ENCODE measurements at regions not wholly inside any gene's neighbourhood (a gene's known extent, or its start where the extent isn't known, plus 50 kb on each side); places are given as distances from the start of the nearest gene placed in this dataset.

DNA sequence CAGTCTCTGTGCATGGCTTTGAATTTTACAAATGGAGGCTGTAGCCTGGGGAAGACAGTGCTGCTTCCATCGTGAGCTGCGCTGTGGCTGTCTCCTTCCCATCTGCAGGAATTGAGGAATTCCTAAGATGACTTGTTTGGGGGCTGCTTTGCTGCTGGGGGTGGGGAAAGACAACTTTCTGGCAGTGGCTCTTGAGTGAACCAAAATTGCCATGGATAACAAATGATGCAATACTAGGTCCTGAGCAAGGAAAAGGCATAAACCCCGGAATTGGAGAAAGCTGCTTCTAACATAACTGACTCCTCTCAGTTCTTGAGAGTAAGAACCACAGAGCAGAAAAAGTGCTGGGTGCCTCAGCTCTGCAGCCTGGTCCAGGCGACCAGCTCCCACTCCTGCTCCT, 245.0 kb upstream of the RPL38 start:
- TF ChIP-seq, protein P1, sequence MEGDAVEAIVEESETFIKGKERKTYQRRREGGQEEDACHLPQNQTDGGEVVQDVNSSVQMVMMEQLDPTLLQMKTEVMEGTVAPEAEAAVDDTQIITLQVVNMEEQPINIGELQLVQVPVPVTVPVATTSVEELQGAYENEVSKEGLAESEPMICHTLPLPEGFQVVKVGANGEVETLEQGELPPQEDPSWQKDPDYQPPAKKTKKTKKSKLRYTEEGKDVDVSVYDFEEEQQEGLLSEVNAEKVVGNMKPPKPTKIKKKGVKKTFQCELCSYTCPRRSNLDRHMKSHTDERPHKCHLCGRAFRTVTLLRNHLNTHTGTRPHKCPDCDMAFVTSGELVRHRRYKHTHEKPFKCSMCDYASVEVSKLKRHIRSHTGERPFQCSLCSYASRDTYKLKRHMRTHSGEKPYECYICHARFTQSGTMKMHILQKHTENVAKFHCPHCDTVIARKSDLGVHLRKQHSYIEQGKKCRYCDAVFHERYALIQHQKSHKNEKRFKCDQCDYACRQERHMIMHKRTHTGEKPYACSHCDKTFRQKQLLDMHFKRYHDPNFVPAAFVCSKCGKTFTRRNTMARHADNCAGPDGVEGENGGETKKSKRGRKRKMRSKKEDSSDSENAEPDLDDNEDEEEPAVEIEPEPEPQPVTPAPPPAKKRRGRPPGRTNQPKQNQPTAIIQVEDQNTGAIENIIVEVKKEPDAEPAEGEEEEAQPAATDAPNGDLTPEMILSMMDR (IDR thresholded peaks at IDR 0.05; ENCODE audit: low read depth, low read length, missing control alignments) = no peak
- H3K4me3 ChIP-seq (replicated peaks; ENCODE audit: low read depth, low read length) = no peak overlapping the region
- DNase-seq (ENCODE audit: extremely low read depth, low read depth) = no peak

DNA sequence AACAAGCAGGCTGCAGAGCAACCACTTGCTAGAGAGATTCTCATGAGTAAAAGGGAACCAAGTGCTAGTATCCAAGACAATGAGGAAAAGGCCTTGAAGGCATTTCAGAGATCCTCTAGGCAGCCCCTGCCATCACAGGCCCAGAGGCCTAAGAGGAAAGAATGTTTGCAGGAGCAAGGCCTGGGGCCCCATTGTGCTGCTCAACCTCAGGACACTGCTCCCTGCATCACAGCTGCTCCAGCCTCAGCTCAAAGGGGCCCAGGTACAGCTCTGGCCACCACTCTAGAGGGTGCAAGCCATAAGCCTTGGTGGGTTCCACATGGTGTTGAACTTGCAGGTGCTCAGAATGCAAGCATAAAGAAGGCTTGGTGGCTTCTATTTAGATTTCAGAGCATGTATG, 243.0 kb upstream of the RPL38 start:
- no peak for DNase-seq (ENCODE audit: extremely low read depth, low read depth)
- TF ChIP-seq, protein P1 (IDR thresholded peaks at IDR 0.05; ENCODE audit: low read depth, low read length, missing control alignments) = no peak
- H3K4me3 ChIP-seq (replicated peaks; ENCODE audit: low read depth, low read length) = no peak overlapping the region

DNA sequence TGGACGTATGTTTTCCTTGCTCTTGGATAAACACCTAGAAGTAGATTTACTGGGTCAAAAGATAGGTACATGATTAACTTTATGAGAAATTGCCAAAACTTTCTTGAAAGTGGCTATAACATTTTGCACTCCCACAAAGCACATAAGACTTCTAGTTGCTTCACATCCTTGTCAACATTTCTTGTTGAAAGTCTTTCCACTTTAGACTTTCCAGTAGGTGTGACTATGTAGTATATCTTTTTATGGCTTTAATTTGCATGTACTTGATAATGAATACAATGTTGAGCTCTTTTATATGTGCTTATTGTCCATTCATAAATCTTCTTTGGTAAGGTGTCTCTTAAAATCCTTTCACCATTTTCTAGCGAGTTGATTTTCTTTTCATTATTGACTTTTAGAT, 241.2 kb upstream of the RPL38 start:
- no peak overlapping the region for H3K4me3 ChIP-seq (replicated peaks; ENCODE audit: low read depth, low read length)
- TF ChIP-seq, protein P1 (IDR thresholded peaks at IDR 0.05; ENCODE audit: low read depth, low read length, missing control alignments) = no peak
- DNase-seq (ENCODE audit: extremely low read depth, low read depth) = no peak

DNA sequence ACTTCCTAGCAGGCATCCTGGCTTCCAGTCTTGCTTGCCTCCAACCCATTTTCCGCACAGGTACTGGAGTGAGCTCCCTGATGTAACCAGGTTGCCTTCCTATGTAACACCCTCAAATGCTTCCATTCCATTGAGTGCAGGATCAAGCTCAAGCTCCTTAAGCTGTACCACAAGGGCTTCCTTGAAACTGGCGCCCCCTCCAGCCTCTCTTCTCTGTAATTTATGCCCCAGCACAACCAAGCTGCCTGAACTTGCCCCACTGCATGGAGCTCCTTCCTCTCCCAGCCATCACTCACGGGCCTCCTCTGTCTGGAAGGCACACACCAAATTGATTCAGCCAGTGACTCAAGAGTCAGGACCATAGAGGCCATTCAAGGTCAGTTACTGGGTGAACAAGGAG, 234.8 kb upstream of the RPL38 start:
- TF ChIP-seq, protein P1 (IDR thresholded peaks at IDR 0.05; ENCODE audit: low read depth, low read length, missing control alignments) = no peak
- no peak for DNase-seq (ENCODE audit: extremely low read depth, low read depth)
- H3K4me3 ChIP-seq (replicated peaks; ENCODE audit: low read depth, low read length) = no peak overlapping the region

DNA sequence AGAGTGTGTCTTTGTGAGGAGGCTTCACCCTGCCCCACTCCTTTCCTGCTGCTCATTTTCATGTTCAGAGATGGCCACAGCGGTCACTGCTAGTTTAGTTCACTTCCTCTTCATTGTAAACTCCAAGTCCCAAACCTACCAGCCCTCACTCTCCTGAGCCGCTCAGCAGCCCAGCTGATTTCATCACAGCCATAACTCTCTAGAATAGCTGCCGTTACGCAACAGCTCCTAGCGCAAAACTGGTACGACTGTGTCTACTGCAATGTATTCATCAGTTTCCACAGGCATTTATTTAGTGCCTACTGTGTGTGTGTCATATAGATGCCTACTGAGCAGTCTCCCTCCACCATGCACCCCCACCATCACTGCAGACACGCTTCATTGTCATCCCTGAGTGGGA, 233.5 kb upstream of the RPL38 start:
- DNase-seq (ENCODE audit: extremely low read depth, low read depth) = no peak
- no peak overlapping the region for H3K4me3 ChIP-seq (replicated peaks; ENCODE audit: low read depth, low read length)
- TF ChIP-seq, protein P1 (IDR thresholded peaks at IDR 0.05; ENCODE audit: low read depth, low read length, missing control alignments) = no peak

DNA sequence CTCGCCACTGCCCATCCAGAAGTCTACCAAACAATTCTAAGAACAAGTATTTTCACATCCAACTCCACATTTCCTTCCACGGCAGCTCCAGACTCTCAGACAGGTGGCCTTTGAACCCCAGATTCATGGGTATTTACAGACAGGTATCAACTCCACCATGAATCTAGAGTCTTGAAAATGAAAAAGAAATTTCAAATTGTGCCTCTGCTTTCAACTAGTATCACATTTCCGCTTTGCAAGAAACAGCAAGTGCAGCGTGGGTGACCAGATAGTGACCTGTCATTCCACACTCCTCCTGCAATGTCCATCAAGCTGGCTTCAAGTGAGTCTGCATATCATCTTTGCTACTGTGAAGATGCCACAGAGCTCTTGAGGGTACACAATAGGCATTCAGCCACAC, 232.4 kb upstream of the RPL38 start:
- no peak for DNase-seq (ENCODE audit: extremely low read depth, low read depth)
- TF ChIP-seq, protein P1 (IDR thresholded peaks at IDR 0.05; ENCODE audit: low read depth, low read length, missing control alignments) = no peak
- H3K4me3 ChIP-seq (replicated peaks; ENCODE audit: low read depth, low read length) = no peak overlapping the region

DNA sequence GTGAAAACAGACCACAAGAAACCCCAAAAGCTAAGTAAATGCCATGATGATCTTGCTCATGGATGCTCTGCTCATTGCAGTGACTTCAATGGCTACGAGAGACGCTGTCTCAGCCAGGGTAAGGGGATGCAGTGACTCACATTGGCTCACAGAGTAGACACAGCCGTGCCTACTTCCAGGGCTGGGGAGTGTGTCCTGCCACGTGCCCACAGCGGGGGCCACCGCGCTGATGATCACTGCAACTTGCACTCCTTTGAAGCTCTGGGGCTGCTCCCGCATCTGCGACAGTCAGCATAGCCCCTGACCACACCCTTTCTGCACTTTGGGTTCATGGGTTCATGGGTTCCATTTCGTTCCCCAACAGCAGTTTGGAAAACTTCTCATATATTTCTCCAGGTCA, 231.4 kb upstream of the RPL38 start:
- TF ChIP-seq, protein P1 (IDR thresholded peaks at IDR 0.05; ENCODE audit: low read depth, low read length, missing control alignments) = no peak
- H3K4me3 ChIP-seq (replicated peaks; ENCODE audit: low read depth, low read length) = no peak overlapping the region
- DNase-seq (ENCODE audit: extremely low read depth, low read depth) = no peak
